ENCODE measurements at regions not wholly inside any gene's neighbourhood (a gene's known extent, or its start where the extent isn't known, plus 50 kb on each side); places are given as distances from the start of the nearest gene placed in this dataset.
"Not testable (repeated sequence)": the region's sequence is repeated elsewhere in the genome, so short reads cannot be mapped to it uniquely, and the experiment has no call there.

DNA sequence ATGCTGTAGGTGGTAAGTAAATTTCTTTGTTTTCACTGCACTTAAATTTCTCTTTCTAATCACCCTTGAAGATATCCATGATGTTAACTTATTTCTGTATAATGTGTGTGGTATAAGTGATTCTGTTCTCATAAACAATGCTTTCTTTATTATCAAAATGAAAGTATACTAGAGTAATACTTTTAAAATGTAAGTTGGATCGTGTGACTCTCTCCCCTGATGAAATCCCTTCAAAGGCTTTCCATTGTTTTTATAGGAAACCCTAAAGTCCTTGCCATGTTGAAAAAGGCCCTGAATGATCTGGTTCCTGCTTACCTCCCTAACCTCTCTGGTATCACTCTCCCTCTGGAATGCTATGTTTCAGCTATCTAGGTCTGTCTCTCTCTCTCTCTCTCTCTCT, 191.1 kb upstream of the LHX8 start:
- peaks cover 3% of the 10 kb centered on the region for H3K27me3 Mint-ChIP-seq (ENCODE audit: low read depth)
- no peak overlapping the region for H3K27ac Mint-ChIP-seq
- no peaks in the 10 kb centered on the region for H3K36me3 Mint-ChIP-seq
- no peak for DNase-seq (ENCODE audit: low spot score in 2 of 2, unreplicated experiment in 2 of 2)
- no peaks in the 10 kb centered on the region for H3K4me1 Mint-ChIP-seq
- peaks cover 4% of the 10 kb centered on the region for H3K9me3 Mint-ChIP-seq
- TF ChIP-seq, protein P1, sequence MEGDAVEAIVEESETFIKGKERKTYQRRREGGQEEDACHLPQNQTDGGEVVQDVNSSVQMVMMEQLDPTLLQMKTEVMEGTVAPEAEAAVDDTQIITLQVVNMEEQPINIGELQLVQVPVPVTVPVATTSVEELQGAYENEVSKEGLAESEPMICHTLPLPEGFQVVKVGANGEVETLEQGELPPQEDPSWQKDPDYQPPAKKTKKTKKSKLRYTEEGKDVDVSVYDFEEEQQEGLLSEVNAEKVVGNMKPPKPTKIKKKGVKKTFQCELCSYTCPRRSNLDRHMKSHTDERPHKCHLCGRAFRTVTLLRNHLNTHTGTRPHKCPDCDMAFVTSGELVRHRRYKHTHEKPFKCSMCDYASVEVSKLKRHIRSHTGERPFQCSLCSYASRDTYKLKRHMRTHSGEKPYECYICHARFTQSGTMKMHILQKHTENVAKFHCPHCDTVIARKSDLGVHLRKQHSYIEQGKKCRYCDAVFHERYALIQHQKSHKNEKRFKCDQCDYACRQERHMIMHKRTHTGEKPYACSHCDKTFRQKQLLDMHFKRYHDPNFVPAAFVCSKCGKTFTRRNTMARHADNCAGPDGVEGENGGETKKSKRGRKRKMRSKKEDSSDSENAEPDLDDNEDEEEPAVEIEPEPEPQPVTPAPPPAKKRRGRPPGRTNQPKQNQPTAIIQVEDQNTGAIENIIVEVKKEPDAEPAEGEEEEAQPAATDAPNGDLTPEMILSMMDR (IDR thresholded peaks at IDR 0.05; ENCODE audit: unreplicated experiment): no peak
- no peak overlapping the region for H3K4me3 Mint-ChIP-seq

DNA sequence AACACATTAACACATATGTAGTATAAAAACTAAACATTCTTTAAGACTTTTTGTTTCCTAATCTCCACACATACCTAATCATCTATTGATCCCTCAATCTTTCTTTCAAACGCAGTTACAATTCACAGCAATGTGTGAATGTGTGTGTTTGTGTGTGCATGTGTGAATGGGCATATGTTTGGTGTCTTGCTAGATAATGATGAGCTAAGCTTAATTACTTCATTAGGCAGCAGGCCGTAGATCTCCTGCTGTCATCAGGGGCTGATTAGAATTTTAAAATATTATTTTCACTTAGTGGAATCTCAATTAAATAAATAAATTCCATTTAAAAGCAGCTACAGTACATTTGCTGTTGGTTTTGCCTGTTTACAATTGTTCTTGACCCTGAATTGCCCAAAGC, 187.8 kb upstream of the LHX8 start:
- H3K4me1 Mint-ChIP-seq: no peaks in the 10 kb centered on the region
- DNase-seq (ENCODE audit: low spot score in 2 of 2, unreplicated experiment in 2 of 2): no peak
- no peaks in the 10 kb centered on the region for H3K9me3 Mint-ChIP-seq
- H3K27me3 Mint-ChIP-seq (ENCODE audit: low read depth): no peaks in the 10 kb centered on the region
- TF ChIP-seq, protein P1 (IDR thresholded peaks at IDR 0.05; ENCODE audit: unreplicated experiment): no peak
- no peaks in the 10 kb centered on the region for H3K36me3 Mint-ChIP-seq
- H3K27ac Mint-ChIP-seq: no peak overlapping the region
- no peak overlapping the region for H3K4me3 Mint-ChIP-seq

DNA sequence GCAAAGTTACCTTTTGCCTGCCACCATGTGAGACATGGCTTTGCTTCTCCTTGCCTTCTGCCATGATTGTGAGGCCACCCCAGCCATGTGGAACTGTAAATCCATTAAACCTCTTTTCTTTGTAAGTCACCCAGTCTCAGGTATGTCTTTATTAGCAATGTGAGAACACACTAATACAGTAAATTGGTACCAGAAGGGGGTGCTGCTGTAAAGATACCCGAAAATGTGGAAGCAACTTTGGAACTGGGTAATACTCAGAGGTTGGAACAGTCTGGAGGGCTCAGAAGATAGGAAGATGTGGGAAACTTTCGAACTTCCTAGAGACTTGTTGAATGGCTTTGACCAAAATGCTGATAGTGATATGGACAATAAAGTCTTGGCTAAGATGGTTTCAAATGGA, 184.8 kb upstream of the LHX8 start:
- DNase-seq (ENCODE audit: low spot score in 2 of 2, unreplicated experiment in 2 of 2); H3K9me3 Mint-ChIP-seq; H3K36me3 Mint-ChIP-seq; H3K27ac Mint-ChIP-seq; H3K27me3 Mint-ChIP-seq (ENCODE audit: low read depth); H3K4me1 Mint-ChIP-seq; H3K4me3 Mint-ChIP-seq: not testable (repeated sequence)

DNA sequence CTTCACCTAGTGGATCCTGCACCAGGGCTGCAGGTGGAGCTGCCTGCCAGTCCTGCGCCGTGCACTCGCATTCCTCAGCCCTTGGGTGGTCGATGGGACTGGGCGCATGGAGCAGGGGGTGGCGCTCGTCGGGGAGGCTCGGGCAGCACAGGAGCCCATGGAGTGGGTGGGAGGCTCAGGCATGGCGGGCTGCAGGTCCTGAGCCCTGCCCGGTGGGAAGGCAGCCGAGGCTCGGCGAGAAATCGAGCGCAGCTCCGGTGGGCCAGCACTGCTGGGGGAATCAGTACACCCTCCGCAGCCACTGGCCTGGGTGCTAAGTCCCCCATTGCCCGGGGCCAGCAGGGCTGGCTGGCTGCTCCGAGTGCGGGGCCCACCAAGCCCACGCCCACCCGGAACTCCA, 182.2 kb upstream of the LHX8 start:
- H3K4me1 Mint-ChIP-seq; H3K4me3 Mint-ChIP-seq; DNase-seq (ENCODE audit: low spot score in 2 of 2, unreplicated experiment in 2 of 2); H3K36me3 Mint-ChIP-seq; H3K9me3 Mint-ChIP-seq; H3K27ac Mint-ChIP-seq; H3K27me3 Mint-ChIP-seq (ENCODE audit: low read depth): not testable (repeated sequence)

DNA sequence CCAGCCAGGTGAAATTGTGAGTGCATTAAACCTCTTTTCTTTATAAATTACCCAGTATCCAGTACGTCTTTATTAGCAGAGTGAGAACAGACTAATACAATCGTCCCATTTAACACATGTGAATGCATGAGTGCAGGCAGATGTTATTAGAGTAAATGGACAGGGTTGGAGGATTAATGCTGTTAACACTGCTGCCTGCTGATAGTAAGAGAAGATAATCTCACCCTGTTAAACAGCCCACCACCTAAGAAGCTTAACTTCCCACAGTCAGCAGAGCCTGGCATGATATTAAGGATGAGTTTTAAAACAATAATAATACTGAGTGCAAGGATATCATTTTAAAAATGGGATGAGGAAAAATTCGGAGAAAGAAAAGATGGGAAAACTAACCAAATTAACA, 181.4 kb upstream of the LHX8 start:
- TF ChIP-seq, protein P1 (IDR thresholded peaks at IDR 0.05; ENCODE audit: unreplicated experiment): no peak
- DNase-seq (ENCODE audit: low spot score in 2 of 2, unreplicated experiment in 2 of 2): no peak
- Mint-ChIP-seq H3K9me3 (no peaks in the 10 kb centered on the region), H3K27ac (no peak overlapping the region), H3K27me3 (ENCODE audit: low read depth) (peaks cover 3% of the 10 kb centered on the region), H3K4me1 (no peaks in the 10 kb centered on the region), H3K4me3 (no peak overlapping the region), H3K36me3 (no peaks in the 10 kb centered on the region)

DNA sequence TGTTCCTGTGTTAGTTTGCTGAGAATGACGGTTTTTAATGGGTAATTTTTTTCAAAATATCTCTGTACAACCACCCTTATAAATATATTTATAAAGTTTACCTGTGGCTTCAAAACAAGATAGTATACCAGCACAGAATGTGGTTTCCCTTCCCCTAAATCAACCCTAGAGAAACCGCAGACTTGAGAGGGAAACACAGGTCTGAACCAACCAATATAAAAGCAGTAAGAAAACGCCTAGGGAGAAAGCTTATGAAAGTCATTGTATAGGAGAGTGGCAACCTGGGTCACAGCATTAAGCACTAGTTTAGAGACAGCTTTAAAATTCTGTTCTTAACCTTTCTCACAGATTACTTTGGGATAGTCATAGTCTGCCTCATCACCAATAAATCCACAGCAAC, 180.6 kb upstream of the LHX8 start:
- H3K4me1 Mint-ChIP-seq: no peaks in the 10 kb centered on the region
- H3K27me3 Mint-ChIP-seq (ENCODE audit: low read depth): peaks cover 3% of the 10 kb centered on the region
- no peaks in the 10 kb centered on the region for H3K9me3 Mint-ChIP-seq
- no peaks in the 10 kb centered on the region for H3K36me3 Mint-ChIP-seq
- TF ChIP-seq, protein P1 (IDR thresholded peaks at IDR 0.05; ENCODE audit: unreplicated experiment): no peak
- no peak overlapping the region for H3K27ac Mint-ChIP-seq
- no peak for DNase-seq (ENCODE audit: low spot score in 2 of 2, unreplicated experiment in 2 of 2)
- H3K4me3 Mint-ChIP-seq: no peak overlapping the region

DNA sequence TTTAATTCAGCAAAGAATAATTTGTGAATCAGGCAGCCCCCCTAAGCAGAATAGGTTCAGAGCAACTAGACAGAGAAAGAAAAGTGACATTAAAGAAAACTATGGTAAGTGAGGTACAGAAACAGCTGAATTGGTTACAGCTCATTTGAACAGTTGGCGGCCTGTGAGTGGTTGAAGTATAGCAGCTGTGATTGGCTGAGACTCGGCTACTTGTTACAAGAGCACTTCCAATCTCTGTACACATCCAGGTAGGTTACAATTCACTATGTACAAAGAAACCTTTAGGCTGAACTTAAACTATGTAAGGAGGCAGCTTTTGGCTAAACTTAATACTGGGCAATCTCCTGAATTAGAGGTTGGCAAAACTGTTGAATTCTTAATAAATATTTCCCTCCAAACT, 171.1 kb upstream of the LHX8 start:
- peaks cover 24% of the 10 kb centered on the region for H3K27me3 Mint-ChIP-seq (ENCODE audit: low read depth)
- no peak for DNase-seq (ENCODE audit: low spot score in 2 of 2, unreplicated experiment in 2 of 2)
- no peaks in the 10 kb centered on the region for H3K36me3 Mint-ChIP-seq
- H3K4me3 Mint-ChIP-seq: no peak overlapping the region
- H3K4me1 Mint-ChIP-seq: peaks cover 8% of the 10 kb centered on the region
- H3K9me3 Mint-ChIP-seq: no peaks in the 10 kb centered on the region
- TF ChIP-seq, protein P1 (IDR thresholded peaks at IDR 0.05; ENCODE audit: unreplicated experiment): no peak
- H3K27ac Mint-ChIP-seq: no peak overlapping the region
